Neuronal stem cell (in vitro differentiated cells): ENCODE measurements at regions not wholly inside any gene's neighbourhood (a gene's known extent, or its start where the extent isn't known, plus 50 kb on each side); places are given as distances from the start of the nearest gene placed in this dataset.
"Not testable (repeated sequence)": the region's sequence is repeated elsewhere in the genome, so short reads cannot be mapped to it uniquely, and the experiment has no call there.

Experiments
- DNase-seq: peaks from one replicate; pipeline ENCODE4 v3.0.0-alpha.2; 2013; ENCODE audit warnings: low spot score
- H2AFZ ChIP-seq: one replicate; pipeline ENCODE4 v1.6.1; 2013; ENCODE audit warnings: mild to moderate bottlenecking, low read length, inconsistent platforms
- H2AK5ac ChIP-seq: 2 replicates; pipeline ENCODE4 v1.6.1; 2013; ENCODE audit warnings: low read depth, mild to moderate bottlenecking, inconsistent platforms, low read length, moderate library complexity, mixed read lengths
- H2BK120ac ChIP-seq: 2 replicates; pipeline ENCODE4 v1.6.1; 2013; ENCODE audit warnings: low read depth, mild to moderate bottlenecking, inconsistent platforms, low read length, moderate library complexity, mixed read lengths
- H2BK12ac ChIP-seq: one replicate; pipeline ENCODE4 v1.6.1; 2013; ENCODE audit warnings: low read length, inconsistent platforms
- H2BK15ac ChIP-seq: 2 replicates; pipeline ENCODE4 v1.6.1; 2013; ENCODE audit warnings: mild to moderate bottlenecking, low read length, inconsistent platforms, mixed read lengths
- H2BK5ac ChIP-seq: one replicate; pipeline ENCODE4 v1.6.1; 2013; ENCODE audit warnings: inconsistent platforms, mild to moderate bottlenecking, low read length, moderate library complexity
- H3K14ac ChIP-seq: one replicate; pipeline ENCODE4 v1.6.1; 2013; ENCODE audit warnings: low read length, inconsistent platforms
- H3K18ac ChIP-seq: 2 replicates; pipeline ENCODE4 v1.6.1; 2013; ENCODE audit warnings: low read length, inconsistent platforms
- H3K23ac ChIP-seq: 2 replicates; pipeline ENCODE4 v1.6.1; 2013; ENCODE audit warnings: low read depth, mild to moderate bottlenecking, mixed read lengths, low read length, inconsistent platforms; ENCODE audit not compliant: poor library complexity
- H3K27ac ChIP-seq: replicated peaks from 3 replicates; pipeline ENCODE4 v1.5.1; 2013; ENCODE audit warnings: low read length, inconsistent platforms
- H3K27me3 ChIP-seq, 3 experiments: 2 replicates each; pipeline ENCODE4 v1.6.1; 2013; ENCODE audit warnings: low read length in 3 of 3, mild to moderate bottlenecking in 2 of 3, inconsistent platforms in 1 of 3, low read depth in 1 of 3, mixed read lengths in 1 of 3, moderate library complexity in 1 of 3; ENCODE audit not compliant: control insufficient read depth in 3 of 3, insufficient read depth in 3 of 3
- H3K36me3 ChIP-seq, 2 donors: replicated peaks in 1 of 2; 2 replicates each; pipeline ENCODE4 v1.6.1; 2013; ENCODE audit warnings: low read length in 2 of 2; ENCODE audit not compliant: control insufficient read depth in 2 of 2, insufficient read depth in 2 of 2
- H3K4ac ChIP-seq: 2 replicates; pipeline ENCODE4 v1.6.1; 2013; ENCODE audit warnings: inconsistent platforms, mild to moderate bottlenecking, low read length, moderate library complexity
- H3K4me1 ChIP-seq, 2 donors: 1 replicate in 1 of 2; 2 replicates in 1 of 2; pipeline ENCODE4 v1.6.1; 2013; ENCODE audit warnings: low read length in 2 of 2, low read depth in 1 of 2; ENCODE audit not compliant: control insufficient read depth in 2 of 2, insufficient read depth in 1 of 2
- H3K4me2 ChIP-seq: one replicate; pipeline ENCODE4 v1.6.1; 2013; ENCODE audit warnings: mild to moderate bottlenecking, low read length, inconsistent platforms; ENCODE audit not compliant: insufficient read depth, poor library complexity, severe bottlenecking
- H3K4me3 ChIP-seq, 2 donors: 2 replicates each; pipeline ENCODE4 v1.5.1; 2013; ENCODE audit warnings: low read length in 2 of 2, mild to moderate bottlenecking in 2 of 2, inconsistent platforms in 1 of 2, moderate library complexity in 1 of 2
- H3K79me1 ChIP-seq: one replicate; pipeline ENCODE4 v1.6.1; 2013; ENCODE audit warnings: low read depth, mild to moderate bottlenecking, inconsistent platforms, low read length, moderate library complexity
- H3K9ac ChIP-seq: one replicate; pipeline ENCODE4 v1.6.1; 2013; ENCODE audit warnings: mild to moderate bottlenecking, low read depth, low read length, inconsistent platforms; ENCODE audit not compliant: poor library complexity
- H3K9me3 ChIP-seq, 2 donors: replicated peaks in 1 of 2; 2 replicates each; pipeline versions ENCODE3 to v1.6.1; 2013; ENCODE audit warnings: low read length in 2 of 2, mild to moderate bottlenecking in 2 of 2, inconsistent platforms in 1 of 2, low read depth in 1 of 2, mixed read lengths in 1 of 2, moderate library complexity in 1 of 2; ENCODE audit not compliant: control insufficient read depth in 2 of 2, insufficient read depth in 1 of 2
- H4K8ac ChIP-seq: one replicate; pipeline ENCODE4 v1.6.1; 2013; ENCODE audit warnings: low read depth, mild to moderate bottlenecking, inconsistent platforms, low read length, moderate library complexity
- H4K91ac ChIP-seq: one replicate; pipeline ENCODE4 v1.6.1; 2013; ENCODE audit warnings: low read length, low read depth, mild to moderate bottlenecking, inconsistent platforms; ENCODE audit not compliant: poor library complexity
- WGBS, 2 donors: extraction: QIAGEN DNeasy Blood & Tissue Kit; methylation state at CpG; one replicate each; pipeline ENCODE4 v1.1.7; 2013; ENCODE audit warnings: missing lambda C conversion rate in 2 of 2, mixed read lengths in 1 of 2; ENCODE audit not compliant: insufficient read length in 2 of 2, insufficient replicate concordance in 1 of 2; ENCODE audit errors: extremely low coverage in 2 of 2; 5-methylcytosine and 5-hydroxymethylcytosine counted together

DNA sequence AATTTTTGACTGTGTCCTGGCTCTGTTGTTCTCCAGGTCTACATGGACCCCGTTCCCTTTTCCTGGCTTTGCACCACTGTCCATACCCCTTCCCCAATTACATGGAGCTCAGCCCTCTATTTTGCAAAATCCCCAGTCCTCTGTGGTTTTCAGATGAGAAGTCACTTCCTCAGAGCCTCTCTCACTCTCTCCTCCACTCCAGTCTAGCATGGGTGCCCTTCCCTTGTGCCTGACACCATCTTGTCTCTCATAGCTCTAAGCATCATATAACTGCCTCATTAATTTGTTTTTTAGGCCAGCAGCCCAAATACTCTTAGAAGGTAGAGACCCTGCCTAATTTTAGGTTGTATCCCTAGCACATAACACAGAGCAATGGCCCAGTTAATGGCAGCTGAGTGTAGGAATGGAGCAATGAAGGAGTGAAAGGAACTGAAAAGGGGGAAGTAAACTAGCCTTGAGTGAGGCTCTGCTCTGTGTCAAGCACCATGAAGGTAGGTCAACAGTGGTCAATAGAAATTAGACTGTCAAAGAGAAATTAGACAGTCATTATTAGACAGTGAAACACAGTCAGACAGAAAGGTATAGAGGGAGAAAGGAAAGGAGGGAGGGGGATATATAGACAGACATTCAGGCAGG, 97.7 kb downstream of the ARHGAP11B start:
- not testable (repeated sequence) for H3K4me3 ChIP-seq, H3K27me3 ChIP-seq, DNase-seq, H2BK12ac ChIP-seq, H4K8ac ChIP-seq, H2AK5ac ChIP-seq, H3K4ac ChIP-seq, H3K4me1 ChIP-seq, H3K18ac ChIP-seq, H3K14ac ChIP-seq, H2BK5ac ChIP-seq, H2AFZ ChIP-seq, H3K79me1 ChIP-seq, H2BK15ac ChIP-seq, H3K4me2 ChIP-seq, H4K91ac ChIP-seq, H2BK120ac ChIP-seq, H3K27ac ChIP-seq, H3K9ac ChIP-seq, H3K9me3 ChIP-seq, H3K23ac ChIP-seq
- H3K36me3 ChIP-seq = peaks cover 4 to 47% of the 10 kb centered on the region in 2 donors
- no CpG with 5 or more reads among the region's 1 CpG for WGBS, 2 donors

GRCh38 chr15:30729880-30730590, 104.1 kb downstream of the ARHGAP11B start:
- H3K27me3 ChIP-seq, H3K9ac ChIP-seq: not testable (repeated sequence)
- peaks cover 6 to 51% of the 10 kb centered on the region in 2 donors for H3K36me3 ChIP-seq

DNA sequence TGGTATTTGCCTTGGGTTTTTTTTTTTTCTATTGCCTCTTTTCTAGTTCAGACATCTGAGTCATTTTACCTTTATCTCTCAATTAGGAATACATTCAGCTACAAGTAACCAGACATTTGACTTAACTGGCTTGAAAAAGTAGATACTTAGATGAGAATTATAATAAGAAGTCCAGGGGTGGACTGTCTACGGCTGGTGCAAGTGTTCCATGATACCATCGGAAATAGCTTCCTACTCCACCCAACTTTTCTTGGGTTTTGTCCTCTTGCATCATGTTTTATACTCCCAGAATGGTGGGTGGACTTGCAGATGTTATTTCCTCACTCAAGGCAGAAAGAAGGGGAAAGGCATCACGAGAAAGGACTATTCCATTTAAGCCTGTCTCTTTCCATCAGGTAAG, 104.7 kb downstream of the ARHGAP11B start:
- Histone ChIP-seq H3K9me3 (peaks cover 0 to 12% of the 10 kb centered on the region in 2 donors), H3K36me3 (peaks cover 6 to 50% of the 10 kb centered on the region in 2 donors)
- not testable (repeated sequence) for H3K4me3 ChIP-seq, H2BK12ac ChIP-seq, H3K23ac ChIP-seq, H2AK5ac ChIP-seq, H3K4ac ChIP-seq, H2BK120ac ChIP-seq, H3K14ac ChIP-seq, H3K9ac ChIP-seq, H4K8ac ChIP-seq, H3K27ac ChIP-seq, H3K18ac ChIP-seq, H2AFZ ChIP-seq, DNase-seq, H3K79me1 ChIP-seq, H2BK15ac ChIP-seq, H4K91ac ChIP-seq, H3K4me2 ChIP-seq, H3K4me1 ChIP-seq, H3K27me3 ChIP-seq, H2BK5ac ChIP-seq
- WGBS, 2 donors = no CpG with 5 or more reads among the region's 3 CpGs

More at GRCh38 chr15:30729880-30730590, 104.1 kb downstream of the ARHGAP11B start:
- H4K8ac ChIP-seq, H2BK5ac ChIP-seq, H2BK12ac ChIP-seq, H2BK120ac ChIP-seq, H2AK5ac ChIP-seq, H3K18ac ChIP-seq, H3K4me2 ChIP-seq, H3K4me1 ChIP-seq, H3K4me3 ChIP-seq, H3K27ac ChIP-seq, H3K79me1 ChIP-seq, H3K23ac ChIP-seq, H2BK15ac ChIP-seq, H4K91ac ChIP-seq, DNase-seq, H2AFZ ChIP-seq, H3K14ac ChIP-seq, H3K4ac ChIP-seq: not testable (repeated sequence)
- WGBS, 2 donors = no CpG with 5 or more reads among the region's 2 CpGs
- peaks cover 0 to 12% of the 10 kb centered on the region in 2 donors for H3K9me3 ChIP-seq

DNA sequence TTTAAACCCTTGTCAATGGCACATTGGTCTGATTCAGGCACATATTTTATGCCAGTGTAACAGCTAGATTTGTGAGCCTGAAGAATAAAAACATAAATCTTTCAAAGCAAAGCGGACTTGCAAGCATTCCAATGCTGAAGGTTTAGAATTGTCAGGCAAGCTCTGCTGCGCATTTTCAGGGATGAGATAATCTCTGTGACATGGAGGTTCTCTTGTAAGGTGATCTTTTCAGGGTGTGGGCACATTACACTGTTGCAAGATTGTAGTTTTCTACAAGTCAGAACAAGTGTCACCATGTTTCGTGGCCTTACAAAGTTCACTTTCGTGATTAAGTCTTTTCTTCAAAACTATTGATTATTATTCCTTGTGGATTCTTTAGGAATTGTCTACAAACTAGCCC, 106.2 kb downstream of the ARHGAP11B start:
- not testable (repeated sequence) for H3K4me2 ChIP-seq, H3K4me3 ChIP-seq, H2BK12ac ChIP-seq, H3K27me3 ChIP-seq, H3K23ac ChIP-seq, H3K4me1 ChIP-seq, H2AFZ ChIP-seq, H3K27ac ChIP-seq, H4K8ac ChIP-seq, H2AK5ac ChIP-seq, H3K79me1 ChIP-seq, H3K4ac ChIP-seq, H3K9me3 ChIP-seq, H2BK15ac ChIP-seq, H2BK5ac ChIP-seq, H4K91ac ChIP-seq, DNase-seq, H3K9ac ChIP-seq, H2BK120ac ChIP-seq, H3K14ac ChIP-seq, H3K18ac ChIP-seq
- H3K36me3 ChIP-seq = peaks cover 11 to 53% of the 10 kb centered on the region in 2 donors
- no CpG with 5 or more reads among the region's 4 CpGs for WGBS, 2 donors
